Endothelial cell of umbilical vein (primary cell): ENCODE measurements at regions not wholly inside any gene's neighbourhood (a gene's known extent, or its start where the extent isn't known, plus 50 kb on each side); places are given as distances from the start of the nearest gene placed in this dataset.

Experiments used
- BruUV-seq: library from RNA; stranded (reverse); fragments of 400-500 nt; replicated peaks from 2 replicates; lab custom pipeline; 2021; lab: Mats Ljungman, UMichigan
- CTCF ChIA-PET: fragments of 300-600, 350-600 bp; sonication (Branson Sonifier 250); formaldehyde crosslinking; loops from one replicate; lab custom pipeline; 2021; ENCODE audit warnings: antibody characterized with exemption, inconsistent platforms; lab: Charles Lee
- POLR2A ChIA-PET: fragments of 300-600, 350-600 bp; sonication (Branson Sonifier 250); formaldehyde crosslinking; loops from one replicate; lab custom pipeline; 2021; ENCODE audit warnings: antibody characterized with exemption, inconsistent platforms; lab: Charles Lee
- DNase-seq: peaks from one replicate; pipeline ENCODE4 v3.0.0-alpha.2; 2011; ENCODE audit warnings: low read depth, low spot score
- FAIRE-seq: peaks from 2 replicates; lab custom pipeline; 2011; peaks lifted over from hg19 to GRCh38; lab: Jason Lieb, UNC
- H2AFZ ChIP-seq: 2 replicates; pipeline ENCODE4 v1.6.0; 2012; ENCODE audit warnings: low read depth, low read length, control low read depth, inconsistent platforms
- H3K27ac ChIP-seq: 2 replicates; pipeline ENCODE4 v1.5.1; 2011; ENCODE audit warnings: low read depth, mild to moderate bottlenecking, control low read depth, low read length, moderate library complexity; ENCODE audit not compliant: insufficient read depth
- H3K27me3 ChIP-seq, 2 experiments: 2 replicates each; pipeline versions ENCODE4 v1.6.0 to v1.6.1; 2011; ENCODE audit warnings: low read length in 2 of 2, mixed read lengths in 1 of 2; ENCODE audit not compliant: control insufficient read depth in 2 of 2, insufficient read depth in 2 of 2
- H3K36me3 ChIP-seq, 2 experiments: 2 replicates in 1 of 2; 3 replicates in 1 of 2; pipeline ENCODE4 v1.5.1; 2011; ENCODE audit warnings: low read length in 2 of 2, mild to moderate bottlenecking in 1 of 2, moderate library complexity in 1 of 2; ENCODE audit not compliant: control insufficient read depth in 2 of 2, insufficient read depth in 2 of 2; ENCODE audit errors: extremely low read depth in 1 of 2
- H3K4me1 ChIP-seq: 3 replicates; pipeline ENCODE4 v1.5.1; 2011; ENCODE audit warnings: mild to moderate bottlenecking, low read length; ENCODE audit not compliant: control insufficient read depth, insufficient read depth; ENCODE audit errors: extremely low read depth
- H3K4me2 ChIP-seq: 2 replicates; pipeline ENCODE4 v1.6.1; 2011; ENCODE audit warnings: low read length, control low read depth, mixed read lengths; ENCODE audit not compliant: insufficient read depth
- H3K4me3 ChIP-seq, 3 experiments: fragments of 200-600 bp in 1 of 3; sonication (generic), shearing (Covaris generic) in 1 of 3; replicated peaks in 1 of 3; 2 replicates each; pipeline ENCODE4 v1.5.1; 2011 to 2016; ENCODE audit warnings: control low read depth in 3 of 3, low read length in 3 of 3, mild to moderate bottlenecking in 2 of 3, inconsistent platforms in 1 of 3, low read depth in 1 of 3, moderate library complexity in 1 of 3; ENCODE audit not compliant: insufficient read depth in 1 of 3
- H3K79me2 ChIP-seq: 2 replicates; pipeline ENCODE4 v1.6.0; 2012; ENCODE audit warnings: low read length, inconsistent platforms; ENCODE audit not compliant: control insufficient read depth, insufficient read depth
- H3K9ac ChIP-seq: replicated peaks from 2 replicates; pipeline ENCODE3; 2011; ENCODE audit warnings: low read length, control low read depth; ENCODE audit not compliant: insufficient read depth; ENCODE audit errors: extremely low read depth
- H3K9me1 ChIP-seq: replicated peaks from 3 replicates; pipeline ENCODE4 v1.6.0; 2011; ENCODE audit warnings: mild to moderate bottlenecking, low read length; ENCODE audit not compliant: control insufficient read depth, insufficient read depth; ENCODE audit errors: extremely low read depth
- H3K9me3 ChIP-seq: replicated peaks from 2 replicates; pipeline ENCODE4 v1.5.1; 2012; ENCODE audit warnings: low read length, inconsistent platforms; ENCODE audit not compliant: control insufficient read depth, insufficient read depth
- H4K20me1 ChIP-seq: replicated peaks from 2 replicates; pipeline ENCODE3; 2011; ENCODE audit warnings: mild to moderate bottlenecking, low read length; ENCODE audit not compliant: control insufficient read depth, insufficient read depth; ENCODE audit errors: extremely low read depth
- CTCF ChIP-seq, 2 donors: IDR thresholded peaks; 1 replicate in 1 of 2; 2 replicates in 1 of 2; pipeline ENCODE4 v1.5.1; 2011; ENCODE audit warnings: low read length in 2 of 2, mild to moderate bottlenecking in 2 of 2, moderate library complexity in 2 of 2, control low read depth in 1 of 2, inconsistent platforms in 1 of 2, low read depth in 1 of 2; ENCODE audit not compliant: insufficient read depth in 1 of 2; ENCODE audit errors: extremely low read depth in 1 of 2
- EZH2 ChIP-seq: IDR thresholded peaks from 2 replicates; pipeline ENCODE4 v1.6.1; 2012; ENCODE audit warnings: borderline replicate concordance, low read depth, mild to moderate bottlenecking, moderate library complexity, low read length, inconsistent platforms; ENCODE audit not compliant: severe bottlenecking
- FOS ChIP-seq: IDR thresholded peaks from 2 replicates; pipeline ENCODE4 v1.6.1; 2011; ENCODE audit warnings: mild to moderate bottlenecking, low read length, moderate library complexity, borderline replicate concordance; ENCODE audit not compliant: insufficient read depth
- GATA2 ChIP-seq: IDR thresholded peaks from 2 replicates; pipeline ENCODE4 v1.7.0; 2011; ENCODE audit warnings: low read depth, mild to moderate bottlenecking, moderate library complexity, mixed read lengths, low read length; ENCODE audit not compliant: insufficient read length, insufficient read depth
- JUN ChIP-seq: IDR thresholded peaks from 2 replicates; pipeline ENCODE4 v1.6.1; 2011; ENCODE audit warnings: borderline replicate concordance, low read depth; ENCODE audit not compliant: insufficient read length, insufficient read depth
- MYC ChIP-seq: IDR thresholded peaks from one replicate; pipeline ENCODE4 v1.6.1; 2011; ENCODE audit warnings: mild to moderate bottlenecking, low read depth, low read length
- POLR2A ChIP-seq: IDR thresholded peaks from 2 replicates; pipeline ENCODE4 v1.6.1; 2012; ENCODE audit warnings: low read depth, mild to moderate bottlenecking, control low read depth, low read length
- POLR2AphosphoS5 ChIP-seq: IDR thresholded peaks from 2 replicates; pipeline ENCODE4 v1.6.1; 2012; ENCODE audit warnings: low read depth, mild to moderate bottlenecking, control low read depth, low read length, moderate library complexity; ENCODE audit not compliant: insufficient read depth
- dilution Hi-C: fragments of 300-500 bp; cut with MboI; formaldehyde crosslinking; loops from one replicate; pipeline ENCODE4 v1.15.0; 2019; ENCODE audit warnings: low sequenced_read_pairs; ENCODE audit not compliant: extremely low pct_ligation_motif_present
- intact Hi-C: fragments of 100-400 bp; cut with micrococcal nuclease; formaldehyde crosslinking; loops from one replicate; pipeline ENCODE4 v1.10.0; 2022
- TF ChIP-seq, protein P1 (sequence below): IDR thresholded peaks from 2 replicates; pipeline ENCODE4 v1.6.1; 2011; ENCODE audit not compliant: insufficient read depth, insufficient read length

- ChIA-PET POLR2A (no interaction called here), CTCF (no interaction called here)
- no peaks in the 10 kb centered on the region for H3K4me1 ChIP-seq
- no peak overlapping the region for H3K9ac ChIP-seq
- TF ChIP-seq GATA2 (no peak), MYC (no peak), FOS (no peak), JUN (no peak), EZH2 (no peak), POLR2A (no peak), CTCF (IDR thresholded peaks at IDR 0.05; ENCODE audit: extremely low read depth in 1 of 2, insufficient read depth in 1 of 2, low read depth in 1 of 2, low read length in 2 of 2) (no peak), POLR2AphosphoS5 (no peak)
- TF ChIP-seq, protein P1, sequence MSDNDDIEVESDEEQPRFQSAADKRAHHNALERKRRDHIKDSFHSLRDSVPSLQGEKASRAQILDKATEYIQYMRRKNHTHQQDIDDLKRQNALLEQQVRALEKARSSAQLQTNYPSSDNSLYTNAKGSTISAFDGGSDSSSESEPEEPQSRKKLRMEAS = no peak
- intact Hi-C loops = no loop called here
- no peak overlapping the region for H3K4me3 ChIP-seq
- no peaks in the 10 kb centered on the region for H3K36me3 ChIP-seq
- no peak for FAIRE-seq
- H3K27me3 ChIP-seq = no peaks in the 10 kb centered on the region
- BruUV-seq = no TSS peak
- no peaks in the 10 kb centered on the region for H4K20me1 ChIP-seq
- H3K9me3 ChIP-seq = no peaks in the 10 kb centered on the region
- no peaks in the 10 kb centered on the region for H3K9me1 ChIP-seq
- no peak overlapping the region for H3K4me2 ChIP-seq
- dilution Hi-C loops = no loop called here
- H3K27ac ChIP-seq = no peak overlapping the region
- DNase-seq = no peak
- no peaks in the 10 kb centered on the region for H3K79me2 ChIP-seq
- H2AFZ ChIP-seq = no peak overlapping the region
Observed at GRCh38 chr5:120872297-120872696, 408.2 kb downstream of the PRR16 start.
